ENCODE measurements at regions not wholly inside any gene's neighbourhood (a gene's known extent, or its start where the extent isn't known, plus 50 kb on each side); places are given as distances from the start of the nearest gene placed in this dataset.

- TF ChIP-seq POLR2A (IDR thresholded peaks at IDR 0.05; ENCODE audit: low read length) (no peak), GATA1 (IDR thresholded peaks at IDR 0.05; ENCODE audit: low read depth, low read length) (no peak)
Observed at GRCh38 chr4:123575291-123575690, 178.7 kb downstream of the SPRY1 start.

Measured in erythroblast (primary cell).